ENCODE measurements at regions not wholly inside any gene's neighbourhood (a gene's known extent, or its start where the extent isn't known, plus 50 kb on each side); places are given as distances from the start of the nearest gene placed in this dataset.
"Not testable (repeated sequence)": the region's sequence is repeated elsewhere in the genome, so short reads cannot be mapped to it uniquely, and the experiment has no call there.

- no peak for DNase-seq (ENCODE audit: low read depth, low spot score)
Measured at GRCh38 chr1:213776969-213777368, 210.8 kb upstream of the PROX1 start.

- no peak for DNase-seq (ENCODE audit: low read depth, low spot score)
Measured at GRCh38 chr1:213779228-213779627, 208.5 kb upstream of the PROX1 start.

- DNase-seq (ENCODE audit: low read depth, low spot score): no peak
Measured at GRCh38 chr1:213782941-213783672, 204.7 kb upstream of the PROX1 start.

GRCh38 chr1:213783893-213784292 is 203.9 kb upstream of the PROX1 start:
- DNase-seq (ENCODE audit: low read depth, low spot score): no peak

GRCh38 chr1:213786683-213787082 is 201.1 kb upstream of the PROX1 start:
- no peak for DNase-seq (ENCODE audit: low read depth, low spot score)

GRCh38 chr1:213790565-213790964 is 197.2 kb upstream of the PROX1 start:
- no peak for DNase-seq (ENCODE audit: low read depth, low spot score)

GRCh38 chr1:213793482-213794067 is 194.2 kb upstream of the PROX1 start:
- DNase-seq (ENCODE audit: low read depth, low spot score): no peak

GRCh38 chr1:213796525-213796924 is 191.2 kb upstream of the PROX1 start:
- DNase-seq (ENCODE audit: low read depth, low spot score): no peak

GRCh38 chr1:213808288-213808687 is 179.5 kb upstream of the PROX1 start:
- not testable (repeated sequence) for DNase-seq (ENCODE audit: low read depth, low spot score)

GRCh38 chr1:213817156-213817555 is 170.6 kb upstream of the PROX1 start:
- DNase-seq (ENCODE audit: low read depth, low spot score): no peak

GRCh38 chr1:213820362-213821149 is 167.2 kb upstream of the PROX1 start:
- no peak for DNase-seq (ENCODE audit: low read depth, low spot score)

- DNase-seq (ENCODE audit: low read depth, low spot score): no peak
Measured at GRCh38 chr1:213821175-213821942, 166.4 kb upstream of the PROX1 start.

GRCh38 chr1:213821943-213822334 is 165.8 kb upstream of the PROX1 start:
- DNase-seq (ENCODE audit: low read depth, low spot score): no peak

GRCh38 chr1:213826891-213827290 is 160.9 kb upstream of the PROX1 start:
- DNase-seq (ENCODE audit: low read depth, low spot score): no peak

GRCh38 chr1:213828867-213829266 is 158.9 kb upstream of the PROX1 start:
- DNase-seq (ENCODE audit: low read depth, low spot score): no peak

- no peak for DNase-seq (ENCODE audit: low read depth, low spot score)
Measured at GRCh38 chr1:213829780-213830179, 158.0 kb upstream of the PROX1 start.

- DNase-seq (ENCODE audit: low read depth, low spot score): no peak
Measured at GRCh38 chr1:213830371-213830770, 157.4 kb upstream of the PROX1 start.

GRCh38 chr1:213840575-213840974 is 147.2 kb upstream of the PROX1 start:
- no peak for DNase-seq (ENCODE audit: low read depth, low spot score)

GRCh38 chr1:213844632-213845031 is 143.1 kb upstream of the PROX1 start:
- DNase-seq (ENCODE audit: low read depth, low spot score): no peak

GRCh38 chr1:213852107-213852506 is 135.7 kb upstream of the PROX1 start:
- DNase-seq (ENCODE audit: low read depth, low spot score): no peak

- no peak for DNase-seq (ENCODE audit: low read depth, low spot score)
Measured at GRCh38 chr1:213858581-213858980, 129.2 kb upstream of the PROX1 start.

- no peak for DNase-seq (ENCODE audit: low read depth, low spot score)
Measured at GRCh38 chr1:213861841-213862240, 125.9 kb upstream of the PROX1 start.

All from brain pericyte (primary cell).